GM21381 (cell line): ENCODE measurements at regions not wholly inside any gene's neighbourhood (a gene's known extent, or its start where the extent isn't known, plus 50 kb on each side); places are given as distances from the start of the nearest gene placed in this dataset.

Experiments
- ATAC-seq: cut with Tn5 transposase; IDR thresholded peaks from one replicate; pipeline ENCODE4 v1.9.1; 2021; ENCODE audit warnings: mild to moderate bottlenecking, moderate library complexity; ENCODE audit not compliant: unreplicated experiment

DNA sequence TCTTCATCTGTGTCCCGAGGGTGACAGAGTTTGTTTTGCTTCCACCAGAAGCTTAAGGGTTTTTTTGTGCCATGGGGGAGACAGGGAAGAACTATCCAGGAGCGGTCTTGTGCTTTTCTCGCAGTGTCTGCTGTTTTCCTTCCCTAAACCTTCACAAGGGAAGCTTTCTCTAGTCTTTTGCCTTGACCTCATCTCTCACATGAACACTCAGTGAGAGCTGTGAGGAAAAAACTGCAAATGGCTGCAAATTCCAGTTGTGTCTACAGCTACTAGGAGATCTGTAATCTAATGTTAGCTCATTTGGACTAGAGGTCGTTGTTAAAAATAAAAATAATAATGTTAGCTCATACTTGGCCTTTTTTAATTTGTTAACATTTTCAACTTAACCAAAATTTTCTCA lies 264.7 kb upstream of the SESN3 start:
- no peak for ATAC-seq

GRCh38 chr11:95494856-95495255 lies 263.9 kb upstream of the SESN3 start:
- no peak for ATAC-seq

- no peak for ATAC-seq
These were observed 263.2 kb upstream of the SESN3 start for GRCh38 chr11:95494167-95494566.

DNA sequence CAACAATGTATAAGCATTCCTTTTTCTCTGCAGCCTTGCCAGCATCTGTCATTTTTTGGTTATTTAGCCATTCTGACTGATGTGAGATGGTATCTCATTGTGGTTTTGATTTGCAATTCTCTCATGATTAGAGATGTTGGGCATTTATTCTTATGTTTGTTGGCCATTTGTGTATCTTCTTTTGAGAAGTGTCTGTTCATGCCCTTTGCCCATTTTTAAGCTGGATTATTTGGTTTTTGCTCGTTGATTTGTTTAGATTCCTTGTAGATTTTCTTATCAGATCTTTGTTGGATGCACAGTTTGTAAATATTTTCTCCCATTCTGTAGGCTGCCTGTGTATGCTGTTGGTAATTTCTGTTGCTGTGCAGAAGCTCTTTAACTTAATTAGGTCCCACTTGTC lies 259.6 kb upstream of the SESN3 start:
- no peak for ATAC-seq

GRCh38 chr11:95487938-95488337 lies 256.9 kb upstream of the SESN3 start:
- ATAC-seq, result no peak

GRCh38 chr11:95487391-95487790 lies 256.4 kb upstream of the SESN3 start:
- ATAC-seq, result peak; percentile 99

DNA sequence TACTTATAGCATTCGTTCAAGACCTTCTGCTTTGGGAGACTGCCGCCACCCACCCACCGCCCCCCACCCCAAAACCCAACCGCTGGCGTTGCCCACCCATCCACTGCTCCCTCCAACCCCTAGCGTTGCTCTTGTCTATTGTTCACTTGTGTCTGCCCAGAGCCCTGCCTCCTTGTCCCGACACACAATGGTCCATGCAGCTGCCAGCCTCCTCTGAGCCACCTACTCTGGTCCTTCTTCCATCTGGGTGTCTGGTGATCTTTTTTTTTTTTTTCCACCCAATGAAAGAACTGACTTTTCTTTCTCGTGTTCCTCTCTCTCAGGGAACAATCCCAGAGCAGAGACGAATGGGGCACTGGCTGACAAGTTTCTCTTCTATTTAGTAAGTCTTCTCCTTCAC lies 256.0 kb upstream of the SESN3 start:
- no peak for ATAC-seq

- ATAC-seq, result no peak
These were observed 255.5 kb upstream of the SESN3 start for GRCh38 chr11:95486466-95486865.

DNA sequence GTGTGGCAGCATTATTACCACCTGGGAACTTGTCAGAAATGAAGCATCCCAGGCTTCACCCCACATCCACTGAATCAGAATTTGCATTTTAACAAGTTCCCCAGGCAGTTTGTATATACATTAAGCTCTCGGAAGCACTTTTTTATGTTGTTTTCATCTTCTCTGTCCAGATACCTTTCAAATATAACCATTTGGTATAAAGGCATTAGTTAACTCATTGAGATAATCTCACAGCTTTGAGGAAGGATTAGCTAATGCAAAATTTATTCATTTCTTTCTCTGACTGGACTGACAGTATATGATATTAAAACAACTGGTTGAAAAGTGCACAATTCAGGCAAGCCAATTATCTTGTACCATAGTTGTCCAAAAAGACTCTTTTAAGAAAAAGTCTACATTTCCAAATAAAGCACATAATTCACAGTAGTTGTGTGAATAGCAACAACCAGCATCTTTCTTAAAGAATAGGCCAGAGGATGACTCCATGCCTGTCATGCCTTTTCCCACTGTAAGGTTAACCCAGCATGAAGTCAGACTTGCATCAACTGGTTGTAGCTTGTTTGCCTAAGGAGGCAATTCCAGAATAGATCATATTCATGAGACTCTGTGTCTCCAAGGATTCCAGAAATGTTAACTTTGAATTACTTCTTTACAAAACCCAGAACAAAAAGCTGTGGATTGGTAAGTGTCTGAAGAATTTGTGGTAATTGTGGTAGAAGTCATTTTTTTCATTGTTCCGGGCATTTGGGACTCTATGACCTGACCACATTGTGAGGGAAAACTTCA lies 254.3 kb upstream of the SESN3 start:
- ATAC-seq, result no peak

DNA sequence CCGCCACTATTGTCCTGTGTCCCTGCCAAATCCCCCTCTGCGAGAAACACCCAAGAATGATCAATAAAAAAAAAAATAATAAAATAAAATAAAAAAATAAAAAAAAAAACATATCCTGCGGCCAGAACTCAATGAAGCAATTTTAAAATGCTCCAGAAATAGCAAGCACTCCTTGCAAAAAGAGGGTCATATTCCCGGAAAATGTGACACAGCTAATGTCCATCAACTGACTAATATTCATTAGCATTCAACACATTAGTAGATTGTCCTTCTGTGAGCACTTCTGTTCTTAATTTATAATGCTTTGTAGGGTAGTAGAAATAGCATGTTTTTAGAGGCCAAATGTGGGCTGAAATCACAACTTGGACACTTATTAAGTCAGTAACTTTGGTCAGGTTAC lies 252.3 kb upstream of the SESN3 start:
- ATAC-seq, result no peak

DNA sequence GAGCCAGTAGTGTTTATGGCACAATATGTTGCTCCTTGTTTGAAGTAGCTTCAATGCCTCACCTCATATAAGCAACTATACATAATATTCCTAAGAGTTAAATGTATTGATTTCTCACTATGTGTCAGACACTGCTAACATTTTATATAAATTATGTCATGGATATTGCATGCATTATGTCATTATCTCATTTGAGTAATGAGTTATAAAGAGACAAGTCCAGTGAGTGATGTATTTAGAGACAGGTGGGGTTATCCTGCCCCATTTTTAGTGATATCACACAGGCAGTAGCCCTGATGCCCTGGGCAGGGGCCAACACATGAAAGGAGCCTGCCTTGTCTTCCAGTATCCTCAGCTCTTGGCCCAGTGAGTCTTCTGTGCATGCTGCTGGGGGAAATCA lies 247.0 kb upstream of the SESN3 start:
- no peak for ATAC-seq

DNA sequence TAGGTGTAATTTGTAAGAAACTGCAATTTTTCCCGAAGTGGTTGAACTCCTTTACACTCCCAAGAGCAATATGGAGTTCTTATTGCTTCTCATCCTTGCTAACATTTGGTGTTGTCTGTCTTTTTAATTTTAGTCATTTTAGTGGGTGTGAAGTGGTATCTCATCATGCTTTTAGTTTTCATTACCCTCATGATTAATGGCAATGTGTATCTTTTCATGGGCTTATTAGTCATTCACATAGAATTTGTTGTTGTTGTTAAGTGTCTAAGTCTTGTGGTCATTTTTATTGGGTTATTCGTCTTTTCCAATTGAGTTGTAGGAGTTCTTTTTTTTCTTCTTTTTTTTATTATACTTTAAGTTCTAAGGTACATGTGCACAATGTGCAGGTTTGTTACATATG lies 238.3 kb upstream of the SESN3 start:
- no peak for ATAC-seq

DNA sequence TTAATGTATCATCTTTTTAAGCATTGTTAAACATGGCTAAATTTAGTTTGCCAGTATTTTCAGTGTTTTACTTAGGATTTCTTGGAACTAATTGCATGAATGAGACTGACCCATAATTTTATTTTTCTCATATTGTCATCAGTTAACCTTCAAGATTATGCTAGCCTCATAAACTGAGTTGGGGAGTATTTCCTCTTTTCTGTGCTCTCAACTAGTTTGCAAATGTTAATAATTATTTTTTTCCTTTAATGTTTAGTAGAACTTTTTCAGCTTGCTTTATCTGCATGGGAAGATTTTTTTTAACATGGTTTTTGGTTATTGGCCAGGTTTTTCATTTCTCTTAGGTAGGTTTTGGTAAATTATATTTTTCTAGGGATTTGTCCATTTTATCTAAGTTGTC lies 235.4 kb upstream of the SESN3 start:
- ATAC-seq, result no peak

GRCh38 chr11:95465887-95466286 lies 234.9 kb upstream of the SESN3 start:
- ATAC-seq, result no peak

DNA sequence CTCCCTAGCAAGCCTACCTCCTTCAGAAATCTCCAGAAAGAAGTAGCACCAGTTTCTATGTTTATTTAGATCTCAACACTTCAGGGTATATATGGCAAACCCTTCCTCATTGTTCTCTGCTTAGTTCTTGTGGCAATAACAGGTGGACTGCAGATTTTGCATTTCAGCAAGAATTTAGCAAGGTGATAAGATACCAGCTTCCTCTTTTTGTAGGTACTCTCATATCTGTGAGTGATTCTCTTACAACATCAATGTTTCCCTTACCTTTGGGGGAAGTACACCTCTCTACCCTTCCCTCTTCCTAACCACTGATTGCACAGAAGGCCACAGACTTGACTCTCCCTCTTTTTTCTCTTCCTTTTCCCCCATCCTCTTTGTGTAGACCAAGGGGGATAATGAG lies 230.9 kb upstream of the SESN3 start:
- ATAC-seq, result no peak

- ATAC-seq, result no peak
These were observed 230.3 kb upstream of the SESN3 start for GRCh38 chr11:95461348-95461747.

DNA sequence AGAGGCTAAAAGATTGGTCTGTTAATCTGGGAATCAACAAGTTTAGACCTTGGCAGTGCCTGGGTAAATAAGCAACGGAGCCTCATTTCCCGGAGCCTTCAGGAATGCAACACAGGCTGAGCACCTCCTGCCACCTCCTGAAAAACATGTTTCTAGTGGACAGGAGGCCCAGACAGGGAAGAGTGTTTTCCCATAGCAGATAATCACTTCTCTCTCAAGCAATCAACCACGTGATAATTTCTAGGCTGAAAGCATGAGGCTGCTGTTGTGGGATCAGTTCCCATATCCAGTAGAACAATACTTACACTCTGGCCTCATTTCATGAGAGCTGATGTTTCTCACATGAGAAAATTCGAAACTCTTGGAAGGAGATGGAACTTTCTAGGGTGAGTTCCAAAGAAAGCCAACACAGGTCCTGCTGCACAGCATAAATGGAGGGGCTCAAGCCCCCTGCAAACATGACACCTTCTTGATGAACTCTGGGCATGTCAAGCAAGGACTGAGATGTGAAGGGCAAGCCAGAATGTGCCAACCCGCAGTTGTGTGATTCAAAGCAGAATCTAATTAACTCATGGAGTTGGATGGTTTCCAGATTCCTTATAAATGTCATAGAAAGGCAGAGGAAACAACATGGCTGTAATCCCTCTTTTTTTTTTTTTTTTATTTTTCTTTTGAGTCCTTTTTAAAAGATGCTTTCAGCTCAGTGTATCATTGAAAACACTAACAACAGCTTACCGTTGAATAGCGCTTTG lies 228.5 kb upstream of the SESN3 start:
- no peak for ATAC-seq

- no peak for ATAC-seq
These were observed 225.9 kb upstream of the SESN3 start for GRCh38 chr11:95456714-95457491.

DNA sequence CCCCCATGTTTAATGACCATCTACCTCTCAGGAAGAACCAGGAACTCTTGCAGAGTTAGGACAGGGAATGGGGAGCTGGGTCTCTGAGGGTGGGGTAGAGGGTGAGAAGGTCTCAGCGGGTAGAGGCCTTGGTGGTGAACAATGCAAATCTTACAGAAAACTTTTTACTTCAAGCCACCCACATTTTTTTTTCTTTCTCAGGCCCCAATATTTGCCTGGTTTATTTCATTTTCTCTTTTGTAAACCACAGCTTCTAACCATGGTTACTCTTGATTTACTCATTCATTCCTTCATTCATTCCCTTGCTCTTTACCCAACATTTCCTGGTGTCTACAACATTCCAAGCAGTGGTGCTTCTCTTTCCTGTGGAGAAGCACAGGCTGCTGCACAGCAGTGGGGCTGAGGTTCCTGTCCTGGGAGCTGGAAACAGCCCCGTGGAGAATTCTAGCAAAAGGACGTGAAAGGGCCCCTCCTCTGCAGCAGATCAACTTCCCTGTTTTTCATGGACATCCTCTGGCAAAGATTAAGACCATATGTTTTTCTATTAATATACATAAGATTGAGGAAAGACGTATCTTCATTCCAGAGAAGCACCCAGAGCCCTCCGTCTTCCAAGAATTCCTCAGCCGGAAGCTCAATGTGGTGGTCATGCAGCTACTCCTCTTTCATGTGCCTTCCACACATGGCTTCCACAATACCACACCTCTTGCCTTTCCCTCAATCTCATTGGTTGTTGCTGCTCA lies 224.4 kb upstream of the SESN3 start:
- ATAC-seq, result peak; percentile 45

DNA sequence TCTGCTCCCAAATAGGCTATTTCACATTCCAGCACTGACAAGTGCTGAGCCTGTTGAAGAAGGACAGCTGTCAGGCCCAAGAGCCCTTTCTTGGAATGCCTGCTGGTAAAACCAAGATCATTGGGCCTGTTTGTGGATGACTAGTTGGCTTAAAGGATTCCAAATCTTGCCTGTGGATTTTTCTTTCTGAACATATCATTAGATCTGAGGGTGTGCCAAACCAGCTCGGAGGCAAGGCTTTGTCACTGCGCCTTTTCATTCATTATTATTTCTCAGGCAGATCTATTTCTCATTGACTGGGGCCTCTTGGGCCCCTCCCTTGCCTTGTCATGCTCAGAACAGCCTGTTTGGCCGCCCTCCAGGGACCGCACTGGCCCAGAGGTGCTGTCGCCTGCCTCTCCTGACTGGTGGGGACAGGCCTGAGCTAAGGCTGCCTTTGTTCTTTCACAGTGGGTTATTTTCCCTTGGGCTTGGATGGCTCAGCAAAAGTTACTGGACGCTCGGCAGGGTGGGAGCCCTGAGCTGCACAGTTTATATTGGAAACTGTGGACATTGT lies 222.7 kb upstream of the SESN3 start:
- no peak for ATAC-seq

GRCh38 chr11:95451682-95452081 lies 220.7 kb upstream of the SESN3 start:
- no peak for ATAC-seq
